ENCODE measurements at regions not wholly inside any gene's neighbourhood (a gene's known extent, or its start where the extent isn't known, plus 50 kb on each side); places are given as distances from the start of the nearest gene placed in this dataset.

GRCh38 chr21:16570856-16571255 lies 841.1 kb downstream of the USP25 start:
- Histone ChIP-seq H3K27me3 (no peaks in the 10 kb centered on the region), H3K27ac (peak overlapping the region in 3 of 4 donors; percentile 21 to 75 (median 73)), H3K9me3 (no peaks in the 10 kb centered on the region), H3K4me1 (peaks cover 0 to 37% (median 0%) of the 10 kb centered on the region in 4 donors), H3K36me3 (no peaks in the 10 kb centered on the region), H3K4me3 (no peak overlapping the region)
- DNase-seq (ENCODE audit: low spot score in 2 of 2) = no peak
- TF ChIP-seq EP300 (IDR thresholded peaks at IDR 0.05) = no peak
- no peak for TF ChIP-seq POLR2A (IDR thresholded peaks at IDR 0.05)
- no peak for TF ChIP-seq CTCF (IDR thresholded peaks at IDR 0.05)
- 65 to 69% methylated on average over 3 of the region's 3 CpGs for WGBS, 2 donors

GRCh38 chr21:16571594-16571993 lies 841.8 kb downstream of the USP25 start:
- H3K27me3 ChIP-seq = no peaks in the 10 kb centered on the region
- no peaks in the 10 kb centered on the region for H3K9me3 ChIP-seq
- peak overlapping the region in 2 of 4 donors; percentile 73 to 75 for H3K27ac ChIP-seq
- no peak overlapping the region for H3K4me3 ChIP-seq
- no peak for DNase-seq (ENCODE audit: low spot score in 2 of 2)
- H3K36me3 ChIP-seq = no peaks in the 10 kb centered on the region
- 84 to 86% methylated on average over 3 of the region's 3 CpGs for WGBS, 2 donors
- TF ChIP-seq EP300 (IDR thresholded peaks at IDR 0.05) = no peak
- TF ChIP-seq CTCF (IDR thresholded peaks at IDR 0.05) = no peak
- TF ChIP-seq POLR2A (IDR thresholded peaks at IDR 0.05) = no peak
- peaks cover 0 to 37% (median 0%) of the 10 kb centered on the region in 4 donors for H3K4me1 ChIP-seq

GRCh38 chr21:16572032-16572431 lies 842.2 kb downstream of the USP25 start:
- Histone ChIP-seq H3K4me3 (no peak overlapping the region), H3K36me3 (no peaks in the 10 kb centered on the region), H3K27ac (peak overlapping the region in 2 of 4 donors; percentile 73 to 75), H3K27me3 (no peaks in the 10 kb centered on the region), H3K9me3 (no peaks in the 10 kb centered on the region), H3K4me1 (peaks cover 0 to 36% (median 0%) of the 10 kb centered on the region in 4 donors)
- TF ChIP-seq CTCF (IDR thresholded peaks at IDR 0.05) (no peak), EP300 (IDR thresholded peaks at IDR 0.05) (no peak)
- DNase-seq (ENCODE audit: low spot score in 2 of 2) = no peak
- WGBS, 2 donors = 72 to 94% methylated on average over 1 of the region's 1 CpG

GRCh38 chr21:16573578-16573977 lies 843.8 kb downstream of the USP25 start:
- TF ChIP-seq POLR2A (IDR thresholded peaks at IDR 0.05) (no peak), CTCF (IDR thresholded peaks at IDR 0.05) (no peak), EP300 (IDR thresholded peaks at IDR 0.05) (no peak)
- H3K4me3 ChIP-seq = no peak overlapping the region
- no peaks in the 10 kb centered on the region for H3K9me3 ChIP-seq
- no peak overlapping the region for H3K27ac ChIP-seq
- WGBS, 2 donors = 92 to 97% methylated on average over 1 of the region's 1 CpG
- H3K27me3 ChIP-seq = no peaks in the 10 kb centered on the region
- no peaks in the 10 kb centered on the region for H3K36me3 ChIP-seq
- H3K4me1 ChIP-seq = peaks cover 0 to 32% (median 1%) of the 10 kb centered on the region in 4 donors
- DNase-seq (ENCODE audit: low spot score in 2 of 2) = no peak

- peak overlapping the region in 2 of 4 donors; percentile 72 to 85 for H3K27ac ChIP-seq
- 42 to 56% methylated on average over 1 of the region's 1 CpG for WGBS, 2 donors
- H3K27me3 ChIP-seq = no peaks in the 10 kb centered on the region
- no peak for TF ChIP-seq CTCF (IDR thresholded peaks at IDR 0.05)
- TF ChIP-seq POLR2A (IDR thresholded peaks at IDR 0.05) = no peak
- no peak for TF ChIP-seq EP300 (IDR thresholded peaks at IDR 0.05)
- peaks cover 0 to 42% (median 4%) of the 10 kb centered on the region in 4 donors for H3K4me1 ChIP-seq
- no peak overlapping the region for H3K4me3 ChIP-seq
- H3K9me3 ChIP-seq = no peaks in the 10 kb centered on the region
- no peaks in the 10 kb centered on the region for H3K36me3 ChIP-seq
- DNase-seq (ENCODE audit: low spot score in 2 of 2) = no peak
Measured at GRCh38 chr21:16577975-16578374, 848.2 kb downstream of the USP25 start.
